Breast epithelium (tissue), 3 donors: ENCODE measurements at regions not wholly inside any gene's neighbourhood (a gene's known extent, or its start where the extent isn't known, plus 50 kb on each side); places are given as distances from the start of the nearest gene placed in this dataset.
"Not testable (repeated sequence)": the region's sequence is repeated elsewhere in the genome, so short reads cannot be mapped to it uniquely, and the experiment has no call there.

Experiments used
- CTCF ChIP-seq, 3 donors: fragments of 450-650 bp; IDR thresholded peaks; one replicate each; pipeline ENCODE4 v1.5.1; 2016 to 2017; ENCODE audit warnings: antibody characterized with exemption in 3 of 3, mild to moderate bottlenecking in 3 of 3, moderate library complexity in 3 of 3
- POLR2AphosphoS5 ChIP-seq, 3 donors: sonication (generic); formaldehyde crosslinking; IDR thresholded peaks; one replicate each; pipeline ENCODE4 v1.6.1; 2017; ENCODE audit warnings: antibody characterized with exemption in 3 of 3

DNA sequence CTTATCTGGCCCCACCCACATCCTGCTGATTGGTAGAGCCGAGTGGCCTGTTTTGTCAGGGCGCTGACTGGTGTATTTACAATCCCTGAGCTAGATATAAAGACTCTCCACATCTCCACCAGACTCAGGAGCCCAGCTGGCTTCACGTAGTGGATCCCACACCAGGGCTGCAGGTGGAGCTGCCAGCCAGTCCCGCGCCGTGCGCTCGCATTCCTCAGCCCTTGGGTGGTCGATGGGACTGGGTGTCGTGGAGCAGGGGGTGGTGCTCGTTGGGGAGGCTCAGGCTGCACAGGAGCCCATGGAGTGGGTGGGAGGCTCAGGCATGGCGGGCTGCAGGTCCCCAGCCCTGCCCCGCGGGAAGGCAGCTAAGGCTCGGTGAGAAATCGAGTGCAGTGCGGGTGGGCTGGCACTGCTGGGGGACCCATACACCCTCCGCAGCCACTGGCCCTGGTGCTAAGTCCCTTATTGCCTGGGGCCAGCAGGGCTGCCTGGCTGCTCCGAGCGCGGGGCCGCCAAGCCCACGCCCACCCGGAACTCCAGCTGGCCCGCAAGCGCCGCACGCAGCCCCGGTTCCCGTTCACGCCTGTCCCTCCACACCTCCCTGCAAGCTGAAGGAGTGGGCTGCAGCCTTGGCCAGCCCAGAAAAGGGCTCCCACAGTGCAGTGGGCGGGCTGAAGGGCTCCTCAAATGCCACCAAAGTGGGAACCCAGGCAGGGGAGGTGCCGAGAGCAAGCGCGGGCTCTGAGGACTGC is 97.4 kb upstream of the MALRD1 start:
- TF ChIP-seq CTCF, POLR2AphosphoS5 (IDR thresholded peaks at IDR 0.05): not testable (repeated sequence)
